Lower leg skin (tissue), 3 donors: ENCODE measurements at regions not wholly inside any gene's neighbourhood (a gene's known extent, or its start where the extent isn't known, plus 50 kb on each side); places are given as distances from the start of the nearest gene placed in this dataset.

ENCODE experiments used
- CTCF ChIP-seq, 3 donors: fragments of 450-650 bp; IDR thresholded peaks; one replicate each; pipeline ENCODE4 v1.5.1; 2016; ENCODE audit warnings: antibody characterized with exemption in 3 of 3, mild to moderate bottlenecking in 3 of 3, moderate library complexity in 2 of 3
- POLR2A ChIP-seq, 2 donors: fragments of 450-650 bp; IDR thresholded peaks; one replicate each; pipeline ENCODE4 v1.6.1; 2016 to 2017; ENCODE audit warnings: antibody characterized with exemption in 2 of 2, mild to moderate bottlenecking in 1 of 2, moderate library complexity in 1 of 2

GRCh38 chr12:91914701-91915100, 230.9 kb downstream of the BTG1 start:
- TF ChIP-seq CTCF (IDR thresholded peaks at IDR 0.05) (no peak), POLR2A (IDR thresholded peaks at IDR 0.05) (no peak)
